ENCODE measurements at regions not wholly inside any gene's neighbourhood (a gene's known extent, or its start where the extent isn't known, plus 50 kb on each side); places are given as distances from the start of the nearest gene placed in this dataset.

GRCh38 chr9:95822583-95823431 is 52.7 kb upstream of the ERCC6L2 start:
- intact Hi-C loops (cut with micrococcal nuclease), result no loop called here
- no peak overlapping the region for H3K4me3 Mint-ChIP-seq

GRCh38 chr9:95822015-95822414 is 53.5 kb upstream of the ERCC6L2 start:
- Histone ChIP-seq H3K27me3 (ENCODE audit: control insufficient read depth, insufficient read depth, low read length) (no peaks in the 10 kb centered on the region), H3K4me1 (ENCODE audit: control insufficient read depth, insufficient read depth, low read length) (peaks cover 15% of the 10 kb centered on the region), H3K4me3 (ENCODE audit: low read length) (no peak overlapping the region), H3K27ac (ENCODE audit: low read length) (no peak overlapping the region), H3K36me3 (ENCODE audit: control insufficient read depth, insufficient read depth, low read length) (no peaks in the 10 kb centered on the region), H3K9me3 (ENCODE audit: control insufficient read depth, insufficient read depth, low read length) (no peaks in the 10 kb centered on the region)
- Mint-ChIP-seq H3K27ac (peak overlapping the region in 1 of 2 donors; percentile 16), H3K27me3 (ENCODE audit: low read depth in 2 of 2) (peaks cover 0 to 4% of the 10 kb centered on the region in 2 donors), H3K9me3 (peaks cover 0 to 2% of the 10 kb centered on the region in 2 donors), H3K4me1 (peaks cover 15 to 27% of the 10 kb centered on the region in 2 donors), H3K4me3 (no peak overlapping the region), H3K36me3 (no peaks in the 10 kb centered on the region)
- intact Hi-C loops (cut with micrococcal nuclease), result no loop called here
- WGBS (ENCODE audit: insufficient coverage), result 97% methylated on average over 3 of the region's 3 CpGs
- DNase-seq (no peak), ATAC-seq (no peak)
- TF ChIP-seq CTCF (IDR thresholded peaks at IDR 0.05), result no peak

More at GRCh38 chr9:95822583-95823431, 52.7 kb upstream of the ERCC6L2 start:
- Mint-ChIP-seq H3K27me3 (ENCODE audit: low read depth in 2 of 2) (peaks cover 0 to 4% of the 10 kb centered on the region in 2 donors), H3K36me3 (no peaks in the 10 kb centered on the region), H3K27ac (peak overlapping the region in 1 of 2 donors; percentile 16), H3K4me1 (peaks cover 15 to 31% of the 10 kb centered on the region in 2 donors), H3K9me3 (peaks cover 0 to 2% of the 10 kb centered on the region in 2 donors)
- DNase-seq, result no peak
- WGBS (ENCODE audit: insufficient coverage), result 48% methylated on average over 11 of the region's 11 CpGs
- Histone ChIP-seq H3K36me3 (ENCODE audit: control insufficient read depth, insufficient read depth, low read length) (no peaks in the 10 kb centered on the region), H3K4me3 (ENCODE audit: low read length) (no peak overlapping the region), H3K27ac (ENCODE audit: low read length) (no peak overlapping the region), H3K9me3 (ENCODE audit: control insufficient read depth, insufficient read depth, low read length) (no peaks in the 10 kb centered on the region), H3K27me3 (ENCODE audit: control insufficient read depth, insufficient read depth, low read length) (no peaks in the 10 kb centered on the region), H3K4me1 (ENCODE audit: control insufficient read depth, insufficient read depth, low read length) (peaks cover 15% of the 10 kb centered on the region)
- peak; percentile 19 to 86 (median 78) for ATAC-seq
- no peak for TF ChIP-seq CTCF (IDR thresholded peaks at IDR 0.05)

GRCh38 chr9:95820074-95820473 is 55.4 kb upstream of the ERCC6L2 start:
- H3K4me1 Mint-ChIP-seq, result peaks cover 15 to 25% of the 10 kb centered on the region in 2 donors
- peaks cover 0 to 2% of the 10 kb centered on the region in 2 donors for H3K9me3 Mint-ChIP-seq
- H3K27ac Mint-ChIP-seq, result peak overlapping the region in 1 of 2 donors; percentile 29
- Histone ChIP-seq H3K4me3 (ENCODE audit: low read length) (no peak overlapping the region), H3K9me3 (ENCODE audit: control insufficient read depth, insufficient read depth, low read length) (no peaks in the 10 kb centered on the region), H3K27me3 (ENCODE audit: control insufficient read depth, insufficient read depth, low read length) (no peaks in the 10 kb centered on the region), H3K27ac (ENCODE audit: low read length) (no peak overlapping the region), H3K36me3 (ENCODE audit: control insufficient read depth, insufficient read depth, low read length) (no peaks in the 10 kb centered on the region), H3K4me1 (ENCODE audit: control insufficient read depth, insufficient read depth, low read length) (peaks cover 15% of the 10 kb centered on the region)
- H3K27me3 Mint-ChIP-seq (ENCODE audit: low read depth in 2 of 2), result peaks cover 0 to 4% of the 10 kb centered on the region in 2 donors
- intact Hi-C loops (cut with micrococcal nuclease), result no loop called here
- DNase-seq, result no peak
- no peak for ATAC-seq
- WGBS (ENCODE audit: insufficient coverage), result 95% methylated on average over 6 of the region's 8 CpGs
- TF ChIP-seq CTCF (IDR thresholded peaks at IDR 0.05), result no peak
- no peaks in the 10 kb centered on the region for H3K36me3 Mint-ChIP-seq
- H3K4me3 Mint-ChIP-seq, result no peak overlapping the region
